ENCODE measurements at regions not wholly inside any gene's neighbourhood (a gene's known extent, or its start where the extent isn't known, plus 50 kb on each side); places are given as distances from the start of the nearest gene placed in this dataset.

DNA sequence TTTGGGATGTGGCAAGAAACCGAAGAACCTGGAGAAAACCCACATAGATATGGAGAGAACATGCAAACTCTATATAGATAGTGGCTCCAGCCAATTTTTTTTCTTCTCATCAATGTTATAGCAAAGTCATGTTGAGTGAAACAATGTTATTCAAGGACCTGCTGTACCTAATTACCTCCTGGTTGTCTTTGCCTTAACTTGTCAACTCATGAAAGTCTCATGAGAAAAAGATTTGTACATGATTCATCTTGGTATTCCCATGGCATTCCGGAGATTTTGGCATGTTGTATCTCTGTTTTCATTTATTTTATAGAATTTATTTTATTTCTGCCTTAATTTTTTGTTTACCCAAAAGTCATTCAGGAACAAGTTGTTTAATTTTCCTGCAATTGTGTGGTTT is 303.8 kb upstream of the CDIN1 start:
- TF ChIP-seq, protein P1, sequence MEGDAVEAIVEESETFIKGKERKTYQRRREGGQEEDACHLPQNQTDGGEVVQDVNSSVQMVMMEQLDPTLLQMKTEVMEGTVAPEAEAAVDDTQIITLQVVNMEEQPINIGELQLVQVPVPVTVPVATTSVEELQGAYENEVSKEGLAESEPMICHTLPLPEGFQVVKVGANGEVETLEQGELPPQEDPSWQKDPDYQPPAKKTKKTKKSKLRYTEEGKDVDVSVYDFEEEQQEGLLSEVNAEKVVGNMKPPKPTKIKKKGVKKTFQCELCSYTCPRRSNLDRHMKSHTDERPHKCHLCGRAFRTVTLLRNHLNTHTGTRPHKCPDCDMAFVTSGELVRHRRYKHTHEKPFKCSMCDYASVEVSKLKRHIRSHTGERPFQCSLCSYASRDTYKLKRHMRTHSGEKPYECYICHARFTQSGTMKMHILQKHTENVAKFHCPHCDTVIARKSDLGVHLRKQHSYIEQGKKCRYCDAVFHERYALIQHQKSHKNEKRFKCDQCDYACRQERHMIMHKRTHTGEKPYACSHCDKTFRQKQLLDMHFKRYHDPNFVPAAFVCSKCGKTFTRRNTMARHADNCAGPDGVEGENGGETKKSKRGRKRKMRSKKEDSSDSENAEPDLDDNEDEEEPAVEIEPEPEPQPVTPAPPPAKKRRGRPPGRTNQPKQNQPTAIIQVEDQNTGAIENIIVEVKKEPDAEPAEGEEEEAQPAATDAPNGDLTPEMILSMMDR (conservative IDR thresholded peaks at IDR 0.05; ENCODE audit: low read depth, low read length) = no peak
- Histone ChIP-seq H3K27ac (no peak overlapping the region), H3K36me3 (ENCODE audit: insufficient read depth) (no peaks in the 10 kb centered on the region), H3K79me2 (ENCODE audit: insufficient read depth, low read depth) (no peaks in the 10 kb centered on the region), H3K4me1 (ENCODE audit: low read depth, poor library complexity, severe bottlenecking) (no peaks in the 10 kb centered on the region), H3K9ac (no peak overlapping the region), H2AFZ (ENCODE audit: low read depth) (no peak overlapping the region), H4K20me1 (ENCODE audit: insufficient read depth) (no peaks in the 10 kb centered on the region), H3K27me3 (ENCODE audit: insufficient read depth, low read depth) (no peaks in the 10 kb centered on the region), H3K4me2 (no peak overlapping the region), H3K4me3 (IDR thresholded peaks at IDR 0.05; ENCODE audit: insufficient read depth, low read depth, low read length) (no peak overlapping the region)

DNA sequence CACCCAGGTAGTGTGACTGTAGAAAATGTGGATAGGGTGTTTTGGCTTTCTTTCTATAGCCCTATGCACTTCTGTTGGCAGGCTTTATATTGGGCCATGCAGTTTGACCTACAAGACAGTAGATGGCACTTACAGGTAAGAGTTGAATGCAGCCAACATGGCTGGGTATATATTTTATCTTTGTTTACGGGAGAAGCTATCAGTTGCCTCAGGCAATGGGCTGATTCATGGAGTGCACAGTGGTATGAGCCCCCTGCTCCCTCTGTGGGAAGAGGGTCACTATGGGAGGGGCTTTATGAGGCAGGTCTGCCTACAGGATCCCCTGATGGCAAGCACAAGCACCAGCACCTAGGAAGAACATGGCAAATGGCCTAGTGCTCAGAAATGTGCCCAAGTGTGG is 301.2 kb upstream of the CDIN1 start:
- H3K9ac ChIP-seq = no peak overlapping the region
- no peak overlapping the region for H2AFZ ChIP-seq (ENCODE audit: low read depth)
- no peaks in the 10 kb centered on the region for H4K20me1 ChIP-seq (ENCODE audit: insufficient read depth)
- no peaks in the 10 kb centered on the region for H3K27me3 ChIP-seq (ENCODE audit: insufficient read depth, low read depth)
- TF ChIP-seq, protein P1 (conservative IDR thresholded peaks at IDR 0.05; ENCODE audit: low read depth, low read length) = 0 out of 2 replicates have a peak, but pooled peaks have one; percentile 19
- no peak overlapping the region for H3K4me3 ChIP-seq (IDR thresholded peaks at IDR 0.05; ENCODE audit: insufficient read depth, low read depth, low read length)
- H3K36me3 ChIP-seq (ENCODE audit: insufficient read depth) = no peaks in the 10 kb centered on the region
- H3K4me2 ChIP-seq = no peak overlapping the region
- H3K79me2 ChIP-seq (ENCODE audit: insufficient read depth, low read depth) = no peaks in the 10 kb centered on the region
- no peaks in the 10 kb centered on the region for H3K4me1 ChIP-seq (ENCODE audit: low read depth, poor library complexity, severe bottlenecking)
- no peak overlapping the region for H3K27ac ChIP-seq

DNA sequence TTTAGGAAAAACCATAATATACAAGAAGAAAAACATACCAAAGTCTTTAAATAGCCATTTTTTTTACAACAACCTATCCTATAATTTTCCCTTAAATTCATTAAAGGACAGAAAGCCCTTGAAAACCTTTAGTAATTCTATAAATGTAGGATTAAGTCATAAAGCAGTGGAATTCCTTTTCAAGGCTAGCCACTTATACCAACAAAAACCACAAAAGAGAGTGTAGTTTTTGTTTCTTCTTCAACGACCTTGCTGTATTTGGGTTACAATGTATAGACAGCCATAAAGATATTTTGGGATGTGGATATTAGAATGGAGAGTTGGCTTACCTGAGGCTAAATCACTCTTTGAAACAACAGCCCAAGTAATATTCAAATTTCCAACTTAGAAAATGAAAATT is 296.6 kb upstream of the CDIN1 start:
- no peaks in the 10 kb centered on the region for H3K36me3 ChIP-seq (ENCODE audit: insufficient read depth)
- H3K27me3 ChIP-seq (ENCODE audit: insufficient read depth, low read depth) = no peaks in the 10 kb centered on the region
- H4K20me1 ChIP-seq (ENCODE audit: insufficient read depth) = no peaks in the 10 kb centered on the region
- no peak overlapping the region for H3K4me3 ChIP-seq (IDR thresholded peaks at IDR 0.05; ENCODE audit: insufficient read depth, low read depth, low read length)
- no peaks in the 10 kb centered on the region for H3K79me2 ChIP-seq (ENCODE audit: insufficient read depth, low read depth)
- no peak overlapping the region for H3K9ac ChIP-seq
- no peak overlapping the region for H2AFZ ChIP-seq (ENCODE audit: low read depth)
- TF ChIP-seq, protein P1 (conservative IDR thresholded peaks at IDR 0.05; ENCODE audit: low read depth, low read length) = no peak
- no peaks in the 10 kb centered on the region for H3K4me1 ChIP-seq (ENCODE audit: low read depth, poor library complexity, severe bottlenecking)
- no peak overlapping the region for H3K4me2 ChIP-seq
- no peak overlapping the region for H3K27ac ChIP-seq

DNA sequence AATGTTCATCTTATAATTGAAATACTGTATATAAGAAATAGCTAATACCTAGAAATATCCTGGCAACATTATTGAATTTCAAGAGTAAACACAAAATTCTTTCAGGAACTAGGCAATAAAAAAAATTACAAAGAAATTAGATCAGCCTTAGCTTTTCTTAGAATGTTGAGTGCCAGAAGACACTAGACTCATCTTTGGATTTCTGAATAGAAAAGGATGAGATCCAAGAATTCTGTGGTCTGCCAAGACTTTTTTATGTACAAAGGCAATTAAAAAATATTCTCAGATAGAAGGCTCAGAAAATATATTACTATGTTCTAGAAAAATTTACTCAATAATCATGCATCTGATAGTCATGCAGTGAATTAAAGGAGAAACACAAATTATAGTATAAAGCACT is 294.5 kb upstream of the CDIN1 start:
- TF ChIP-seq, protein P1 (conservative IDR thresholded peaks at IDR 0.05; ENCODE audit: low read depth, low read length) = no peak
- no peak overlapping the region for H2AFZ ChIP-seq (ENCODE audit: low read depth)

More for the DNA sequence above, 294.5 kb upstream of the CDIN1 start:
- H4K20me1 ChIP-seq (ENCODE audit: insufficient read depth) = no peaks in the 10 kb centered on the region
- H3K27me3 ChIP-seq (ENCODE audit: insufficient read depth, low read depth) = no peaks in the 10 kb centered on the region
- H3K4me1 ChIP-seq (ENCODE audit: low read depth, poor library complexity, severe bottlenecking) = no peaks in the 10 kb centered on the region
- H3K27ac ChIP-seq = no peak overlapping the region
- H3K9ac ChIP-seq = no peak overlapping the region
- H3K36me3 ChIP-seq (ENCODE audit: insufficient read depth) = no peaks in the 10 kb centered on the region
- H3K79me2 ChIP-seq (ENCODE audit: insufficient read depth, low read depth) = no peaks in the 10 kb centered on the region
- H3K4me3 ChIP-seq (IDR thresholded peaks at IDR 0.05; ENCODE audit: insufficient read depth, low read depth, low read length) = no peak overlapping the region
- no peak overlapping the region for H3K4me2 ChIP-seq

Data from KMS-11 (cell line).